Right kidney (tissue), 1 donor: ENCODE measurements at regions not wholly inside any gene's neighbourhood (a gene's known extent, or its start where the extent isn't known, plus 50 kb on each side); places are given as distances from the start of the nearest gene placed in this dataset.

ENCODE experiments used
- DNase-seq: peaks from one replicate; pipeline ENCODE4 v3.0.0-alpha.2; 2016

- no peak for DNase-seq
Measured at GRCh38 chr2:128692895-128693742, 374.5 kb upstream of the HS6ST1 start.

DNA sequence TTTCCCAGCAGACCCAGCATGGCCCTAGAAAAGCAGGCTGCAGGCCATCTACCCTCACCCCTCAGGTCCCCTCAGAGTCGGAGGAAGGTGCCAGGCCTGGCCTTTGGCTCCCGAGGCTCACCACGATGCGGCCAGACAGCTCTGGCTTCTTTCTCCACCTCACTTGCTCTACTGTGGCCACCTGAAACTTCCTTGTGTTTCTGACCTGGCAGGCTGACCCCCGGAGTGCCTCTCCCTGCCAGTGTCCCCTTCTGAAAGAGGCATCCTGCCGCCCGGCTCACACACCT, 375.0 kb upstream of the HS6ST1 start:
- DNase-seq = no peak

- no peak for DNase-seq
Measured at GRCh38 chr2:128695646-128696220, 377.1 kb upstream of the HS6ST1 start.

DNA sequence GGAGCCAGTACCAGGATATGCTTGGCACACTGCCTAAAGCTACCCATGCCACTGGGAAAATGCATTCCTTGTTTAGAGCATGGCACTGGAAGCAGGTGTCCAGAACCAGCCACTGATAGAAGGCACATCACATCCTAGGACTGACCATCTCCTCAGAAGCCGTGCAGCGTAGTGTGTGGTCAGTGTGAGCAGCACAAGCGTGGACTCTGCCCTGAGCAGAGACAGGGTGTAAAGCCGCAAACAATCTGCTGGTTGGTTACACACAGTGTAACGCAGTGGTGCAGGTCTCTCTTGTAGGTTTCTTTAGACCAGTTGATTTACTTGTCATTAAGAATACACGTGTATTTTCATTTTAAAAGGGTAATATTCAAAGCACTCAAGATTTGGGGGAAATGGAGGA, 377.8 kb upstream of the HS6ST1 start:
- DNase-seq = no peak

DNA sequence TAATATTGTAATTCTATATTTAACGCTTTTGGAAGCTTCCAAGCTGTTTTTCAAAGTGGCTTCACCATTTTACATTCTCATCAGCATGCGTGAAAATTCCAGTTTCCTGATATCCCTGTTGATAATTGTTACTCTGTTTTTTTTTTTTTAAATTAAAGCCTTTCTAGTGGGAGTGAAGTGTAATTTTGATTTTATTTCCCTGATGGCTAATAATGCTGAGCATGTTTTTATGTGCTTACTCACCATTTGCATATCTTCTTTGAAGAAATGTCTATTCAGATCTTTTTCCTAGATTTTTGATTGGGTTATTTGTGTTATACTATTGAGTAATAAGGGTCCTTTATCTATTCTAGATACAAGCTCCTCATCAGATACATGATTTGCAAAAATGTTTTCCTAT, 382.8 kb upstream of the HS6ST1 start:
- DNase-seq = no peak

DNA sequence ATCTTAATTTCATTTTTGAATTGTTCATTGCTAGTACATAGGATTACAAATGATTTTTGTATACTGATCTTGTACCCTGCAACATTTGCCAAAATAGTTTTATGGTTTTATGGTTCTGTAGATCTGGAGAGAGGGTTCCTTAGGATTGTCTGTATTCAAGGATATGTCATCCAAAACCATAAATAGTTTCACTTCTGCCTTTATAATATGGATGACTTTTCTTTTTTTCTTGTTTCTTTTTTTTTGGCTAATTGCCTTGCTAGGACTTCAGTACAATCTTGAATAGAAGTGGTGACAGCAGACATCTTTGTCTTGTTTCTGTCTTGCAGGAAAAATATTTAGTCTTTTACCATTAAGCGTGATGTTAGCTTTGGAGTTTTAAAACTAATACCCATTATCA, 383.9 kb upstream of the HS6ST1 start:
- no peak for DNase-seq

GRCh38 chr2:128708106-128708816, 389.6 kb upstream of the HS6ST1 start:
- DNase-seq = no peak

DNA sequence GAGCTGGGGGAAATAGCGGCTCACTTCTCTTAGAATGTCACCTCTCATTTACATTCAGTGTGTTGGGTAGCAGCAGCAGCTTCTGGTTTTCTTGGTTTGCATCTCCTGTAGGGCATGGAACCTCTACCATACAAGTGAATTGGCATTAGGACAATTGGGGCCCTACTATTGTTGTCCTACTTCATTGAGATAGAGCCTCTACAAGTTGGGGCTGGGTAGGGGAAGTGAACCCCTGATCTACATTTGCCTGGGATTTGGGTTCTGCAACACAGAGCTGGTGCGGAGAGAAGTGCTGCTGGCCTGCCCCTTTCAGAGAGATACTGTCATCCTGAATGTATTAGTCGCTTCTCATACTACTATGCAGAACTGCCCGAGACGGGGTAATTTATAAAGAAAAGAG, 391.6 kb upstream of the HS6ST1 start:
- no peak for DNase-seq

- DNase-seq = no peak
Measured at GRCh38 chr2:128710729-128711128, 392.1 kb upstream of the HS6ST1 start.

DNA sequence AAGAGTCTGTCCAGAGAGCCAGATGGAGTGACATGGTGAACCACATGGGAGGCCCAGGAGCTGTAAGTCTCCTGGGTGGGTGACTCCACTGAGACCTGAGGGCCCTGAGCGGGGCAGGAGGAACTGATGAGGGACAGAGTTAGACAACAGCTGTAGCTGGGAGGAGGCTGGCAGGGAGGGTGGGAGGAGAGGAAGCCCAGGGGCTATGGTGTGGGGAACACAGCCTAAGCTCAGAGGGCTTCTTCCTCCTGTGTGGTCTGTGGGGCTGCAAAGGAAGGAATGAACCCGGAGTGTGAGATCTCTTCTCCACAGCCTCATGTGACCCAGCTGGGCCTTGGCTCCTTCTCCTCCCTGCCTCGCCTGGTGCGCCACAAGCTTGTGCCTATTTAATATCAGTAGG, 395.6 kb upstream of the HS6ST1 start:
- DNase-seq = no peak

GRCh38 chr2:128714851-128715312, 396.2 kb upstream of the HS6ST1 start:
- DNase-seq = no peak

DNA sequence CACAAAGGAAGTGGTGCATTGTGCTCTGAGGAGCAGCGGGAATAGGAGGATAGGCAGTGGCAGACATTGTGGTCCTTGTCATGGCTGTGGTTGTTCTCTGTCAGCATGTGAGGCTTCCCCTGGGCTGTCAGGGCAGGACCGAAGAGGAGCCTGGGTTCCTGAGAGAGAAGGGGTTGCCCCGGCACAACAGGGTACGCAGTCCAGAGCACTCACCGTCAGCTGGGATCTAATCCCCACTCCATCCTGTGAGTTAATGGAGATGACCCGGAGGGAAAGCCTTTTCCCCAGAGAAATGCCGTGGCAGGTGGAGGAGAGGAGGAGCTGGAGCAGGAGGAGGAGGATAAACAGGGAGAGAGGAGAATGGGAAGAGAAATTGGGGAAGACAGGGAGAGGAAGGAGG, 396.7 kb upstream of the HS6ST1 start:
- no peak for DNase-seq

- no peak for DNase-seq
Measured at GRCh38 chr2:128716299-128716721, 397.6 kb upstream of the HS6ST1 start.

- no peak for DNase-seq
Measured at GRCh38 chr2:128717758-128718710, 399.4 kb upstream of the HS6ST1 start.

GRCh38 chr2:128720080-128721022, 401.7 kb upstream of the HS6ST1 start:
- no peak for DNase-seq

DNA sequence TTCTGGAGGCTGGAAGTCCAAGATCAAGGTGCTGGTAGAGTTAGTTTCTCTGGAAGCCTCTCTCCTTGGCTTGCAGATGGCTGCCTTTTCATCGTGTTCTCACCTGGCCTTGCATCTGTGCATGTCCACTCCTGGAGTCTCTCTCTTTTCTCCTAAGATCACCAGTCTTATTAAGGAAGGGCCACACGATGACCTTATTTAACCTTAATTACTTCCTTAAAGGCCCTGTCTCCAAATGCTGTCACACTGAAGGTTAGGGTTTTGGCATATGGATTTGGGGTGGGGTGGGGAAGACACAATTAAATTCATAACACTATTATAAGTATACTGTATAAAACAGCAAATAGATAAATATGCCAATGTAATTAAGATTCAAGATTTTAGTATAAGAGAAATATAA, 402.4 kb upstream of the HS6ST1 start:
- no peak for DNase-seq

- DNase-seq = no peak
Measured at GRCh38 chr2:128722489-128722888, 403.8 kb upstream of the HS6ST1 start.

DNA sequence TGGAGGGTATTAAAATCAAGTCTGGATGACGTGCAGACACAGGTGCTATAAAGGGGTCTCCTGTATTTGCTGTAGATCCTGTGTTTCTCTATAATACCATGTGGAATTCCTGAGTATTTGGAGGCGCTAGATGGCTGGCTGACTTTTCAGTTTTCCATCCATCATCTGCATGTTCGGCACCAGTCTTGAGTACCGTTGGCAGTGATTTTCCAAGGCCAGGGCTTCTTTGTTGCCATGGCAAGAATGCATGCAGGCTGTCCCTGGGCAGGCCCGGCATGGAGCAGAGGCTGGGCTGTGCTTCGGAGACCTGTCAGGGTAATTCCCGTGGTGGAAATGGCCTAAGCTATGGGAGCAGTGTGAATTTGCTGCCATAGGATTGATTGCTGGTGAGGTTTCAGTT, 405.9 kb upstream of the HS6ST1 start:
- DNase-seq = no peak

GRCh38 chr2:128724972-128725371, 406.3 kb upstream of the HS6ST1 start:
- DNase-seq = no peak

DNA sequence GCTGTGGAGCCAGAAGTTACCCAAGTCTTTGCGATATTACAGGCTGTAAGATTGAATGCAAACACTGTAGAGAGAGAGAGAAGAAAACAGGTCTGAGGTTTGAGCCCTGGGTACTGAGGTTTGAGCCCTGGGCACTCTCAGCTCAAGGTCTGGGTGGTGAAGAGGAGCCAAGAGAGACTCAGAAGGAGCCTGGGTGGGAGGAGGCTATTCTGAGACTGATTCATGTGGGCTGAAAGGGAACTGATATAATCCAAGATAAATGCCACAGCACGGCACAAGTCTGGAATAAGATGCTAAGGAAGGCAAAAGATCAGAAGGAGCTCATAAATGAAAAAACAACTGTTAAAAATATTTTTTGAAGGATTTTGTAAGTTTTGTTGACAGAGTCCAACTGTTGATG, 407.6 kb upstream of the HS6ST1 start:
- no peak for DNase-seq

- no peak for DNase-seq
Measured at GRCh38 chr2:128726911-128727310, 408.2 kb upstream of the HS6ST1 start.
